DMS153 treated with DMSO at 0.1 percent for 48 hours (cell line): ENCODE measurements at regions not wholly inside any gene's neighbourhood (a gene's known extent, or its start where the extent isn't known, plus 50 kb on each side); places are given as distances from the start of the nearest gene placed in this dataset.

ENCODE experiments used
- DNase-seq: peaks from one replicate; lab custom pipeline; 2025; ENCODE audit not compliant: unreplicated experiment; lab: John Stamatoyannopoulos, UW

GRCh38 chr1:188365874-188366273 lies 1537.1 kb downstream of the PLA2G4A start:
- DNase-seq, result no peak

- DNase-seq, result no peak
Observed at GRCh38 chr1:188367661-188368060, 1538.9 kb downstream of the PLA2G4A start.

- DNase-seq, result no peak
Observed at GRCh38 chr1:188371295-188371806, 1542.6 kb downstream of the PLA2G4A start.

- no peak for DNase-seq
Observed at GRCh38 chr1:188372821-188373220, 1544.1 kb downstream of the PLA2G4A start.

- DNase-seq, result no peak
Observed at GRCh38 chr1:188382851-188383250, 1554.1 kb downstream of the PLA2G4A start.

- DNase-seq, result no peak
Observed at GRCh38 chr1:188386161-188386560, 1557.4 kb downstream of the PLA2G4A start.

- no peak for DNase-seq
Observed at GRCh38 chr1:188386666-188387065, 1557.9 kb downstream of the PLA2G4A start.

- DNase-seq, result no peak
Observed at GRCh38 chr1:188394677-188395076, 1565.9 kb downstream of the PLA2G4A start.

- DNase-seq, result no peak
Observed at GRCh38 chr1:188397521-188397920, 1568.8 kb downstream of the PLA2G4A start.

- DNase-seq, result no peak
Observed at GRCh38 chr1:188402986-188403385, 1574.2 kb downstream of the PLA2G4A start.

- DNase-seq, result no peak
Observed at GRCh38 chr1:188406636-188407035, 1577.9 kb downstream of the PLA2G4A start.

- no peak for DNase-seq
Observed at GRCh38 chr1:188420177-188420576, 1591.4 kb downstream of the PLA2G4A start.

- no peak for DNase-seq
Observed at GRCh38 chr1:188423073-188423472, 1594.3 kb downstream of the PLA2G4A start.

GRCh38 chr1:188424176-188424575 lies 1595.4 kb downstream of the PLA2G4A start:
- DNase-seq, result no peak

- no peak for DNase-seq
Observed at GRCh38 chr1:188425687-188426086, 1596.9 kb downstream of the PLA2G4A start.

- DNase-seq, result no peak
Observed at GRCh38 chr1:188426561-188426960, 1597.8 kb downstream of the PLA2G4A start.

- no peak for DNase-seq
Observed at GRCh38 chr1:188427642-188428041, 1598.9 kb downstream of the PLA2G4A start.

- DNase-seq, result no peak
Observed at GRCh38 chr1:188429386-188429785, 1600.6 kb downstream of the PLA2G4A start.

GRCh38 chr1:188432427-188432826 lies 1603.7 kb downstream of the PLA2G4A start:
- no peak for DNase-seq

GRCh38 chr1:188433425-188433824 lies 1604.7 kb downstream of the PLA2G4A start:
- no peak for DNase-seq

- no peak for DNase-seq
Observed at GRCh38 chr1:188444526-188444925, 1615.8 kb downstream of the PLA2G4A start.

GRCh38 chr1:188462837-188463236 lies 1634.1 kb downstream of the PLA2G4A start:
- DNase-seq, result no peak

- no peak for DNase-seq
Observed at GRCh38 chr1:188463919-188464318, 1635.2 kb downstream of the PLA2G4A start.

GRCh38 chr1:188466539-188466938 lies 1637.8 kb downstream of the PLA2G4A start:
- DNase-seq, result no peak
